Endothelial cell of umbilical vein (primary cell): ENCODE measurements at regions not wholly inside any gene's neighbourhood (a gene's known extent, or its start where the extent isn't known, plus 50 kb on each side); places are given as distances from the start of the nearest gene placed in this dataset.

Source experiments
- BruUV-seq: library from RNA; stranded (reverse); fragments of 400-500 nt; replicated peaks from 2 replicates; lab custom pipeline; 2021; lab: Mats Ljungman, UMichigan
- CTCF ChIA-PET: fragments of 300-600, 350-600 bp; sonication (Branson Sonifier 250); formaldehyde crosslinking; loops from one replicate; lab custom pipeline; 2021; ENCODE audit warnings: antibody characterized with exemption, inconsistent platforms; lab: Charles Lee
- POLR2A ChIA-PET: fragments of 300-600, 350-600 bp; sonication (Branson Sonifier 250); formaldehyde crosslinking; loops from one replicate; lab custom pipeline; 2021; ENCODE audit warnings: antibody characterized with exemption, inconsistent platforms; lab: Charles Lee
- DNase-seq: peaks from one replicate; pipeline ENCODE4 v3.0.0-alpha.2; 2011; ENCODE audit warnings: low read depth, low spot score
- FAIRE-seq: peaks from 2 replicates; lab custom pipeline; 2011; peaks lifted over from hg19 to GRCh38; lab: Jason Lieb, UNC
- H2AFZ ChIP-seq: 2 replicates; pipeline ENCODE4 v1.6.0; 2012; ENCODE audit warnings: low read depth, low read length, control low read depth, inconsistent platforms
- H3K27ac ChIP-seq: 2 replicates; pipeline ENCODE4 v1.5.1; 2011; ENCODE audit warnings: low read depth, mild to moderate bottlenecking, control low read depth, low read length, moderate library complexity; ENCODE audit not compliant: insufficient read depth
- H3K27me3 ChIP-seq, 2 experiments: 2 replicates each; pipeline versions ENCODE4 v1.6.0 to v1.6.1; 2011; ENCODE audit warnings: low read length in 2 of 2, mixed read lengths in 1 of 2; ENCODE audit not compliant: control insufficient read depth in 2 of 2, insufficient read depth in 2 of 2
- H3K36me3 ChIP-seq, 2 experiments: 2 replicates in 1 of 2; 3 replicates in 1 of 2; pipeline ENCODE4 v1.5.1; 2011; ENCODE audit warnings: low read length in 2 of 2, mild to moderate bottlenecking in 1 of 2, moderate library complexity in 1 of 2; ENCODE audit not compliant: control insufficient read depth in 2 of 2, insufficient read depth in 2 of 2; ENCODE audit errors: extremely low read depth in 1 of 2
- H3K4me1 ChIP-seq: 3 replicates; pipeline ENCODE4 v1.5.1; 2011; ENCODE audit warnings: mild to moderate bottlenecking, low read length; ENCODE audit not compliant: control insufficient read depth, insufficient read depth; ENCODE audit errors: extremely low read depth
- H3K4me2 ChIP-seq: 2 replicates; pipeline ENCODE4 v1.6.1; 2011; ENCODE audit warnings: low read length, control low read depth, mixed read lengths; ENCODE audit not compliant: insufficient read depth
- H3K4me3 ChIP-seq, 3 experiments: fragments of 200-600 bp in 1 of 3; sonication (generic), shearing (Covaris generic) in 1 of 3; replicated peaks in 1 of 3; 2 replicates each; pipeline ENCODE4 v1.5.1; 2011 to 2016; ENCODE audit warnings: control low read depth in 3 of 3, low read length in 3 of 3, mild to moderate bottlenecking in 2 of 3, inconsistent platforms in 1 of 3, low read depth in 1 of 3, moderate library complexity in 1 of 3; ENCODE audit not compliant: insufficient read depth in 1 of 3
- H3K79me2 ChIP-seq: 2 replicates; pipeline ENCODE4 v1.6.0; 2012; ENCODE audit warnings: low read length, inconsistent platforms; ENCODE audit not compliant: control insufficient read depth, insufficient read depth
- H3K9ac ChIP-seq: replicated peaks from 2 replicates; pipeline ENCODE3; 2011; ENCODE audit warnings: low read length, control low read depth; ENCODE audit not compliant: insufficient read depth; ENCODE audit errors: extremely low read depth
- H3K9me1 ChIP-seq: replicated peaks from 3 replicates; pipeline ENCODE4 v1.6.0; 2011; ENCODE audit warnings: mild to moderate bottlenecking, low read length; ENCODE audit not compliant: control insufficient read depth, insufficient read depth; ENCODE audit errors: extremely low read depth
- H3K9me3 ChIP-seq: replicated peaks from 2 replicates; pipeline ENCODE4 v1.5.1; 2012; ENCODE audit warnings: low read length, inconsistent platforms; ENCODE audit not compliant: control insufficient read depth, insufficient read depth
- H4K20me1 ChIP-seq: replicated peaks from 2 replicates; pipeline ENCODE3; 2011; ENCODE audit warnings: mild to moderate bottlenecking, low read length; ENCODE audit not compliant: control insufficient read depth, insufficient read depth; ENCODE audit errors: extremely low read depth
- CTCF ChIP-seq, 2 donors: IDR thresholded peaks; 1 replicate in 1 of 2; 2 replicates in 1 of 2; pipeline ENCODE4 v1.5.1; 2011; ENCODE audit warnings: low read length in 2 of 2, mild to moderate bottlenecking in 2 of 2, moderate library complexity in 2 of 2, control low read depth in 1 of 2, inconsistent platforms in 1 of 2, low read depth in 1 of 2; ENCODE audit not compliant: insufficient read depth in 1 of 2; ENCODE audit errors: extremely low read depth in 1 of 2
- EZH2 ChIP-seq: IDR thresholded peaks from 2 replicates; pipeline ENCODE4 v1.6.1; 2012; ENCODE audit warnings: borderline replicate concordance, low read depth, mild to moderate bottlenecking, moderate library complexity, low read length, inconsistent platforms; ENCODE audit not compliant: severe bottlenecking
- FOS ChIP-seq: IDR thresholded peaks from 2 replicates; pipeline ENCODE4 v1.6.1; 2011; ENCODE audit warnings: mild to moderate bottlenecking, low read length, moderate library complexity, borderline replicate concordance; ENCODE audit not compliant: insufficient read depth
- GATA2 ChIP-seq: IDR thresholded peaks from 2 replicates; pipeline ENCODE4 v1.7.0; 2011; ENCODE audit warnings: low read depth, mild to moderate bottlenecking, moderate library complexity, mixed read lengths, low read length; ENCODE audit not compliant: insufficient read length, insufficient read depth
- JUN ChIP-seq: IDR thresholded peaks from 2 replicates; pipeline ENCODE4 v1.6.1; 2011; ENCODE audit warnings: borderline replicate concordance, low read depth; ENCODE audit not compliant: insufficient read length, insufficient read depth
- MYC ChIP-seq: IDR thresholded peaks from one replicate; pipeline ENCODE4 v1.6.1; 2011; ENCODE audit warnings: mild to moderate bottlenecking, low read depth, low read length
- POLR2A ChIP-seq: IDR thresholded peaks from 2 replicates; pipeline ENCODE4 v1.6.1; 2012; ENCODE audit warnings: low read depth, mild to moderate bottlenecking, control low read depth, low read length
- POLR2AphosphoS5 ChIP-seq: IDR thresholded peaks from 2 replicates; pipeline ENCODE4 v1.6.1; 2012; ENCODE audit warnings: low read depth, mild to moderate bottlenecking, control low read depth, low read length, moderate library complexity; ENCODE audit not compliant: insufficient read depth
- dilution Hi-C: fragments of 300-500 bp; cut with MboI; formaldehyde crosslinking; loops from one replicate; pipeline ENCODE4 v1.15.0; 2019; ENCODE audit warnings: low sequenced_read_pairs; ENCODE audit not compliant: extremely low pct_ligation_motif_present
- intact Hi-C: fragments of 100-400 bp; cut with micrococcal nuclease; formaldehyde crosslinking; loops from one replicate; pipeline ENCODE4 v1.10.0; 2022
- TF ChIP-seq, protein P1 (sequence below): IDR thresholded peaks from 2 replicates; pipeline ENCODE4 v1.6.1; 2011; ENCODE audit not compliant: insufficient read depth, insufficient read length

- H3K4me1 ChIP-seq = no peaks in the 10 kb centered on the region
- no peaks in the 10 kb centered on the region for H3K79me2 ChIP-seq
- H3K9me1 ChIP-seq = no peaks in the 10 kb centered on the region
- no peak overlapping the region for H3K27ac ChIP-seq
- no peak for TF ChIP-seq FOS
- no peak for TF ChIP-seq EZH2
- TF ChIP-seq CTCF (IDR thresholded peaks at IDR 0.05; ENCODE audit: extremely low read depth in 1 of 2, insufficient read depth in 1 of 2, low read depth in 1 of 2, low read length in 2 of 2) = no peak
- no peak for TF ChIP-seq POLR2A
- no peak for TF ChIP-seq JUN
- no peak for TF ChIP-seq GATA2
- no peak for TF ChIP-seq POLR2AphosphoS5
- TF ChIP-seq, protein P1, sequence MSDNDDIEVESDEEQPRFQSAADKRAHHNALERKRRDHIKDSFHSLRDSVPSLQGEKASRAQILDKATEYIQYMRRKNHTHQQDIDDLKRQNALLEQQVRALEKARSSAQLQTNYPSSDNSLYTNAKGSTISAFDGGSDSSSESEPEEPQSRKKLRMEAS = no peak
- TF ChIP-seq MYC = no peak
- no peaks in the 10 kb centered on the region for H4K20me1 ChIP-seq
- BruUV-seq = no TSS peak
- no peak for FAIRE-seq
- H3K9ac ChIP-seq = no peak overlapping the region
- H2AFZ ChIP-seq = no peak overlapping the region
- dilution Hi-C loops = no loop called here
- H3K4me2 ChIP-seq = no peak overlapping the region
- ChIA-PET CTCF (no interaction called here), POLR2A (no interaction called here)
- H3K9me3 ChIP-seq = peaks cover 9% of the 10 kb centered on the region
- H3K36me3 ChIP-seq = no peaks in the 10 kb centered on the region
- no peak overlapping the region for H3K4me3 ChIP-seq
- intact Hi-C loops = no loop called here
- H3K27me3 ChIP-seq = no peaks in the 10 kb centered on the region
- no peak for DNase-seq
Measured at GRCh38 chr16:8430401-8430800, 159.9 kb downstream of the TMEM114 start.
